GM19043 (cell line): ENCODE measurements at regions not wholly inside any gene's neighbourhood (a gene's known extent, or its start where the extent isn't known, plus 50 kb on each side); places are given as distances from the start of the nearest gene placed in this dataset.
"Not testable (repeated sequence)": the region's sequence is repeated elsewhere in the genome, so short reads cannot be mapped to it uniquely, and the experiment has no call there.

Source experiments
- ATAC-seq: cut with Tn5 transposase; IDR thresholded peaks from one replicate; pipeline ENCODE4 v1.9.1; 2021; ENCODE audit warnings: low read depth; ENCODE audit not compliant: unreplicated experiment

GRCh38 chr21:8194042-8194441, 2327.3 kb upstream of the TPTE start:
- ATAC-seq = not testable (repeated sequence)

GRCh38 chr21:8197377-8198027, 2323.9 kb upstream of the TPTE start:
- ATAC-seq = not testable (repeated sequence)

GRCh38 chr21:8205094-8205891, 2316.1 kb upstream of the TPTE start:
- ATAC-seq = not testable (repeated sequence)

- not testable (repeated sequence) for ATAC-seq
These were observed 2315.5 kb upstream of the TPTE start for GRCh38 chr21:8205892-8206188.

GRCh38 chr21:8212986-8213550, 2308.3 kb upstream of the TPTE start:
- not testable (repeated sequence) for ATAC-seq

- ATAC-seq = not testable (repeated sequence)
These were observed 2306.8 kb upstream of the TPTE start for GRCh38 chr21:8214539-8214938.

- ATAC-seq = not testable (repeated sequence)
These were observed 2291.8 kb upstream of the TPTE start for GRCh38 chr21:8229366-8230150.

GRCh38 chr21:8231252-8231651, 2290.1 kb upstream of the TPTE start:
- ATAC-seq = not testable (repeated sequence)

GRCh38 chr21:8233000-8233399, 2288.4 kb upstream of the TPTE start:
- ATAC-seq = not testable (repeated sequence)

GRCh38 chr21:8234059-8234458, 2287.3 kb upstream of the TPTE start:
- ATAC-seq = not testable (repeated sequence)

- ATAC-seq = peak; percentile 34
These were observed 2276.4 kb upstream of the TPTE start for GRCh38 chr21:8244723-8245641.

GRCh38 chr21:8245642-8246402, 2275.6 kb upstream of the TPTE start:
- peak; percentile 58 for ATAC-seq

- ATAC-seq = not testable (repeated sequence)
These were observed 2269.7 kb upstream of the TPTE start for GRCh38 chr21:8251701-8252100.

GRCh38 chr21:8255094-8255493, 2266.3 kb upstream of the TPTE start:
- not testable (repeated sequence) for ATAC-seq

- not testable (repeated sequence) for ATAC-seq
These were observed 2264.1 kb upstream of the TPTE start for GRCh38 chr21:8257083-8257799.

- not testable (repeated sequence) for ATAC-seq
These were observed 2261.2 kb upstream of the TPTE start for GRCh38 chr21:8260065-8260627.
